ENCODE measurements at regions not wholly inside any gene's neighbourhood (a gene's known extent, or its start where the extent isn't known, plus 50 kb on each side); places are given as distances from the start of the nearest gene placed in this dataset.

GRCh38 chr9:16071400-16071799 is 518.6 kb downstream of the CCDC171 start:
- no peak overlapping the region for H3K4me2 ChIP-seq (ENCODE audit: insufficient read depth, low read length)
- H2AFZ ChIP-seq (ENCODE audit: low read length), result no peak overlapping the region
- H3K79me2 ChIP-seq (ENCODE audit: insufficient read depth, low read length), result no peaks in the 10 kb centered on the region
- no peaks in the 10 kb centered on the region for H3K36me3 ChIP-seq (ENCODE audit: insufficient read depth, low read length)
- peaks cover 19% of the 10 kb centered on the region for H3K4me1 ChIP-seq (ENCODE audit: insufficient read depth, low read length)
- no peak for DNase-seq (ENCODE audit: insufficient read length, low spot score, missing footprints)
- H3K9me3 ChIP-seq (ENCODE audit: low read depth, low read length), result no peaks in the 10 kb centered on the region
- TF ChIP-seq CTCF (IDR thresholded peaks at IDR 0.05; ENCODE audit: extremely low read depth, low read depth, low read length), result no peak
- no peak overlapping the region for H3K27ac ChIP-seq (ENCODE audit: low read depth, low read length)
- no peak overlapping the region for H3K4me3 ChIP-seq (ENCODE audit: insufficient read depth, low read length)
- no peaks in the 10 kb centered on the region for H3K27me3 ChIP-seq (ENCODE audit: insufficient read depth, low read length)
- no peaks in the 10 kb centered on the region for H4K20me1 ChIP-seq (ENCODE audit: insufficient read depth, low read length)

- Histone ChIP-seq H3K79me2 (ENCODE audit: insufficient read depth, low read length) (no peaks in the 10 kb centered on the region), H3K27ac (ENCODE audit: low read depth, low read length) (no peak overlapping the region), H3K4me1 (ENCODE audit: insufficient read depth, low read length) (peaks cover 10% of the 10 kb centered on the region), H3K36me3 (ENCODE audit: insufficient read depth, low read length) (no peaks in the 10 kb centered on the region), H3K9me3 (ENCODE audit: low read depth, low read length) (no peaks in the 10 kb centered on the region), H3K4me3 (ENCODE audit: insufficient read depth, low read length) (no peak overlapping the region), H2AFZ (ENCODE audit: low read length) (no peak overlapping the region), H4K20me1 (ENCODE audit: insufficient read depth, low read length) (no peaks in the 10 kb centered on the region), H3K4me2 (ENCODE audit: insufficient read depth, low read length) (no peak overlapping the region), H3K27me3 (ENCODE audit: insufficient read depth, low read length) (no peaks in the 10 kb centered on the region)
- TF ChIP-seq CTCF (IDR thresholded peaks at IDR 0.05; ENCODE audit: extremely low read depth, low read depth, low read length), result no peak
- DNase-seq (ENCODE audit: insufficient read length, low spot score, missing footprints), result no peak
Observed at GRCh38 chr9:16074963-16075362, 522.1 kb downstream of the CCDC171 start.

GRCh38 chr9:16075696-16076095 is 522.9 kb downstream of the CCDC171 start:
- Histone ChIP-seq H3K27me3 (ENCODE audit: insufficient read depth, low read length) (no peaks in the 10 kb centered on the region), H4K20me1 (ENCODE audit: insufficient read depth, low read length) (no peaks in the 10 kb centered on the region), H3K9me3 (ENCODE audit: low read depth, low read length) (no peaks in the 10 kb centered on the region), H3K4me1 (ENCODE audit: insufficient read depth, low read length) (peaks cover 6% of the 10 kb centered on the region), H3K27ac (ENCODE audit: low read depth, low read length) (no peak overlapping the region), H3K4me3 (ENCODE audit: insufficient read depth, low read length) (no peak overlapping the region), H3K36me3 (ENCODE audit: insufficient read depth, low read length) (no peaks in the 10 kb centered on the region), H3K79me2 (ENCODE audit: insufficient read depth, low read length) (no peaks in the 10 kb centered on the region), H2AFZ (ENCODE audit: low read length) (no peak overlapping the region), H3K4me2 (ENCODE audit: insufficient read depth, low read length) (no peak overlapping the region)
- no peak for TF ChIP-seq CTCF (IDR thresholded peaks at IDR 0.05; ENCODE audit: extremely low read depth, low read depth, low read length)
- no peak for DNase-seq (ENCODE audit: insufficient read length, low spot score, missing footprints)

GRCh38 chr9:16076511-16076910 is 523.7 kb downstream of the CCDC171 start:
- Histone ChIP-seq H3K4me2 (ENCODE audit: insufficient read depth, low read length) (no peak overlapping the region), H3K79me2 (ENCODE audit: insufficient read depth, low read length) (no peaks in the 10 kb centered on the region), H3K4me1 (ENCODE audit: insufficient read depth, low read length) (peaks cover 6% of the 10 kb centered on the region), H3K27me3 (ENCODE audit: insufficient read depth, low read length) (no peaks in the 10 kb centered on the region), H3K27ac (ENCODE audit: low read depth, low read length) (no peak overlapping the region), H2AFZ (ENCODE audit: low read length) (no peak overlapping the region), H4K20me1 (ENCODE audit: insufficient read depth, low read length) (no peaks in the 10 kb centered on the region), H3K9me3 (ENCODE audit: low read depth, low read length) (no peaks in the 10 kb centered on the region), H3K4me3 (ENCODE audit: insufficient read depth, low read length) (no peak overlapping the region), H3K36me3 (ENCODE audit: insufficient read depth, low read length) (no peaks in the 10 kb centered on the region)
- no peak for TF ChIP-seq CTCF (IDR thresholded peaks at IDR 0.05; ENCODE audit: extremely low read depth, low read depth, low read length)
- no peak for DNase-seq (ENCODE audit: insufficient read length, low spot score, missing footprints)

Data from osteoblast (primary cell).